Left cardiac atrium (tissue), 4 donors: ENCODE measurements at regions not wholly inside any gene's neighbourhood (a gene's known extent, or its start where the extent isn't known, plus 50 kb on each side); places are given as distances from the start of the nearest gene placed in this dataset.
"Not testable (repeated sequence)": the region's sequence is repeated elsewhere in the genome, so short reads cannot be mapped to it uniquely, and the experiment has no call there.

Experiments
- ATAC-seq, 2 donors: fragments of 200-7000 bp; cut with Tn5 transposase; one replicate each; pipeline ENCODE4 v1.9.1; 2020; ENCODE audit warnings: mild to moderate bottlenecking in 2 of 2, moderate library complexity in 2 of 2
- DNase-seq: peaks from one replicate; pipeline ENCODE4 v3.0.0-alpha.2; 2020
- intact Hi-C, 2 donors: fragments of 100-400 bp; cut with DNase I; formaldehyde crosslinking; loops; one replicate each; pipeline versions ENCODE4 v1.14.1 to v1.15.1; 2022 to 2023
- donor health status: DM: no; HTN: yes; CAD: no.
- donor health status: DM: no; HTN: yes; CAD: no; lungs with severe emphysema.
- donor health status: DM: yes; HTN: yes; CAD: no.
- donor health status: Dilated cardiomyopathy.

GRCh38 chr17:16849861-16850260, 122.1 kb downstream of the TNFRSF13B start:
- intact Hi-C loops, DNase-seq, ATAC-seq: not testable (repeated sequence)

GRCh38 chr17:16848997-16849396, 122.9 kb downstream of the TNFRSF13B start:
- intact Hi-C loops, DNase-seq, ATAC-seq: not testable (repeated sequence)

- intact Hi-C loops, DNase-seq, ATAC-seq: not testable (repeated sequence)
Observed at GRCh38 chr17:16845098-16845497, 126.8 kb downstream of the TNFRSF13B start.

- DNase-seq, intact Hi-C loops, ATAC-seq: not testable (repeated sequence)
Observed at GRCh38 chr17:16844669-16845068, 127.2 kb downstream of the TNFRSF13B start.

- intact Hi-C loops, DNase-seq, ATAC-seq: not testable (repeated sequence)
Observed at GRCh38 chr17:16843511-16843910, 128.4 kb downstream of the TNFRSF13B start.

- DNase-seq, intact Hi-C loops, ATAC-seq: not testable (repeated sequence)
Observed at GRCh38 chr17:16842346-16842745, 129.6 kb downstream of the TNFRSF13B start.

GRCh38 chr17:16841896-16842295, 130.0 kb downstream of the TNFRSF13B start:
- ATAC-seq, DNase-seq, intact Hi-C loops: not testable (repeated sequence)

GRCh38 chr17:16840219-16840618, 131.7 kb downstream of the TNFRSF13B start:
- ATAC-seq, intact Hi-C loops: not testable (repeated sequence)

GRCh38 chr17:16839242-16840175, 132.4 kb downstream of the TNFRSF13B start:
- intact Hi-C loops, DNase-seq, ATAC-seq: not testable (repeated sequence)

More at GRCh38 chr17:16840219-16840618, 131.7 kb downstream of the TNFRSF13B start:
- not testable (repeated sequence) for DNase-seq

- ATAC-seq, intact Hi-C loops, DNase-seq: not testable (repeated sequence)
Observed at GRCh38 chr17:16838795-16839194, 133.1 kb downstream of the TNFRSF13B start.

- intact Hi-C loops, DNase-seq: not testable (repeated sequence)
- peak in 1 of 2 donors; percentile 22 for ATAC-seq
Observed at GRCh38 chr17:16838287-16838686, 133.6 kb downstream of the TNFRSF13B start.

- ATAC-seq, DNase-seq, intact Hi-C loops: not testable (repeated sequence)
Observed at GRCh38 chr17:16837468-16838266, 134.3 kb downstream of the TNFRSF13B start.

- not testable (repeated sequence) for ATAC-seq, DNase-seq
Observed at GRCh38 chr17:16836315-16836915, 135.5 kb downstream of the TNFRSF13B start.

GRCh38 chr17:16833517-16833916, 138.4 kb downstream of the TNFRSF13B start:
- ATAC-seq, DNase-seq, intact Hi-C loops: not testable (repeated sequence)

More at GRCh38 chr17:16836315-16836915, 135.5 kb downstream of the TNFRSF13B start:
- intact Hi-C loops: not testable (repeated sequence)

GRCh38 chr17:16832853-16833252, 139.1 kb downstream of the TNFRSF13B start:
- intact Hi-C loops, DNase-seq, ATAC-seq: not testable (repeated sequence)

- DNase-seq, ATAC-seq, intact Hi-C loops: not testable (repeated sequence)
Observed at GRCh38 chr17:16832206-16832605, 139.7 kb downstream of the TNFRSF13B start.

- DNase-seq, ATAC-seq, intact Hi-C loops: not testable (repeated sequence)
Observed at GRCh38 chr17:16830770-16831169, 140.7 kb downstream of the CCDC144A start.

- intact Hi-C loops, ATAC-seq, DNase-seq: not testable (repeated sequence)
Observed at GRCh38 chr17:16830219-16830618, 140.2 kb downstream of the CCDC144A start.
